ENCODE measurements at regions not wholly inside any gene's neighbourhood (a gene's known extent, or its start where the extent isn't known, plus 50 kb on each side); places are given as distances from the start of the nearest gene placed in this dataset.

DNA sequence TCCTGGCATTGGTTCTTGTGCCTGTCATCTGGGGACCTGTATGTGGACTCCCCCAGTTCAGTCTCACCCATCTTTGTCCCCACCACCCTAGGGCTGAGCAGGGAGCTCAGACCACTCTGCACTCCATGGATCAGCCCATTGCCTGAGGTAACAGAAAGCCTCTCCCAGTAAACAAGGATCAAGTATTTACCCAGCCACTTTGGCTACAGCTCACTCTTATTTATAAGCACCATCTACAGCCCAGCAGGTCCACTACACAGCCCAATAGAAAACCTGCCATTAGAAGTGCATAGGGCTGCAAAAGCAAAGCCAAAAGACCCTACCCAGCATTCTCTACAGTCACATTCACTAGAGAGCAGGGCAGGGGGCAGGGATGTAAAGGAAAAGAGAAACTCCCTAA lies 335.0 kb upstream of the SYNCRIP start:
- Histone ChIP-seq H3K36me3 (ENCODE audit: insufficient read depth, low read length) (no peaks in the 10 kb centered on the region), H3K9ac (ENCODE audit: low read depth, low read length) (no peak overlapping the region), H3K4me1 (ENCODE audit: insufficient read depth, low read length) (no peaks in the 10 kb centered on the region), H3K9me3 (ENCODE audit: control insufficient read depth, insufficient read depth, low read length) (no peaks in the 10 kb centered on the region)

- Histone ChIP-seq H3K4me1 (ENCODE audit: insufficient read depth, low read length) (no peaks in the 10 kb centered on the region), H3K9ac (ENCODE audit: low read depth, low read length) (no peak overlapping the region), H3K9me3 (ENCODE audit: control insufficient read depth, insufficient read depth, low read length) (no peaks in the 10 kb centered on the region), H3K36me3 (ENCODE audit: insufficient read depth, low read length) (no peaks in the 10 kb centered on the region)
These were observed 333.3 kb upstream of the SYNCRIP start for GRCh38 chr6:85975957-85976356.

DNA sequence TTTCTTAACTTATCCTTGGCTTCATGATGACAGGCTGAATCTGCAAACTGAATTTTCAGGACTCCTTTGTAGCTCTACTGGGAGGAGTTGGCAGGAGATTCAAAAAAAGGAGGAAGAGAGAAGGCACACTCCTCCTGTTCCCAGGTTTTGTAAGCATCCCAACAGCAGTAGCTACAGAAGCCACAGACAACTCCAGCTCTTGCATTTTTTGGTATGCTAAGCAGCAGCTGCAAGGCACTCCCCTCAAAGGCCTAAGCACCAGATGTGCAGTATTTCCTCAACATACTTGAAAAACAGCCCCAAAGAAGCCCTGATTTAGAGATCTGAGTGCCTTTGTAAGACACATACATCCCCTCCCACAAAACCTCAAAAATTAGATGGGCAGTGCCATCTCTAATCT lies 328.6 kb upstream of the SYNCRIP start:
- Histone ChIP-seq H3K9ac (ENCODE audit: low read depth, low read length) (no peak overlapping the region), H3K36me3 (ENCODE audit: insufficient read depth, low read length) (no peaks in the 10 kb centered on the region), H3K4me1 (ENCODE audit: insufficient read depth, low read length) (no peaks in the 10 kb centered on the region), H3K9me3 (ENCODE audit: control insufficient read depth, insufficient read depth, low read length) (no peaks in the 10 kb centered on the region)

DNA sequence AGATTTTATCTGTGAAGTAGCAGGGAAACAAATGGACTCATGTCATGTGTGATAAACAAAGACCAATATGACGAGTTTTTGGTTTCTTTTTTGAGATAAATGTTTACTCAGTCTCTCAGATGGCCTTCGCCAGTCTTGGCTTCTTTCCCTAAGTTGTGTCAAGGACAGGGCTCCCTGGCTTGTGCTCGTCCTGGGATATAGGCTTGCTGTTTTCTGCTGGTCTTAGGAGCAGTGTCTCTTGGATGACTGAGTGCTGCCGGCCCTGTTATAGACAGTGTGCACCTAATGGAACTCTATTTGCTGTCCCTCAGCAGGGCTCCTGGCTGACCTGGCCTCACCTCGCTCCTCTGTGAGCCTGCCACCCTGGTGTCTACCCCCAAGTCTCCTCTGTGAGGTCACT lies 324.1 kb upstream of the SYNCRIP start:
- Histone ChIP-seq H3K9ac (ENCODE audit: low read depth, low read length) (no peak overlapping the region), H3K9me3 (ENCODE audit: control insufficient read depth, insufficient read depth, low read length) (no peaks in the 10 kb centered on the region)

GRCh38 chr6:85961746-85962145 lies 319.1 kb upstream of the SYNCRIP start:
- Histone ChIP-seq H3K9ac (ENCODE audit: low read depth, low read length) (no peak overlapping the region), H3K36me3 (ENCODE audit: insufficient read depth, low read length) (no peaks in the 10 kb centered on the region), H3K9me3 (ENCODE audit: control insufficient read depth, insufficient read depth, low read length) (no peaks in the 10 kb centered on the region), H3K4me1 (ENCODE audit: insufficient read depth, low read length) (no peaks in the 10 kb centered on the region)

More for the DNA sequence above, 324.1 kb upstream of the SYNCRIP start:
- Histone ChIP-seq H3K36me3 (ENCODE audit: insufficient read depth, low read length) (no peaks in the 10 kb centered on the region), H3K4me1 (ENCODE audit: insufficient read depth, low read length) (no peaks in the 10 kb centered on the region)

DNA sequence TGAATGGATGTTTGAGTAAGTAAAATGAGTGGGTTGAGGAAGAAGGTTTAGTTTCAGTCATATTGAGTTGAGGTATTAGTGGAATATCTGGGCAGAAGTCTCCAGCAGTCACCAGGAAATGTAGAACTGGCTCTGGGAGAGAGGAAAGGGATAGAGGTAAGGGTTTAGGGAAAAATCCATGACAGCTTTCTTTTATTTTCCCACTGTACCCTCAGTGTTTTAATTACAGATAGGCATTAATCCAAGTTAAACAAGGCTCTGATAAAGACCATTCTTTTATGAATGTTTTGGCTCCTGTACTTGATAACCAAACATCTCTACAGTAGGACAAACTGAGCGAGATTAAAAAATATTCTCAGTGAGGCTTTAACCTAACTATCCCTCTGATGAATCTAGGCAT lies 318.4 kb upstream of the SYNCRIP start:
- no peaks in the 10 kb centered on the region for H3K9me3 ChIP-seq (ENCODE audit: control insufficient read depth, insufficient read depth, low read length)
- H3K4me1 ChIP-seq (ENCODE audit: insufficient read depth, low read length) = no peaks in the 10 kb centered on the region
- H3K9ac ChIP-seq (ENCODE audit: low read depth, low read length) = no peak overlapping the region
- H3K36me3 ChIP-seq (ENCODE audit: insufficient read depth, low read length) = no peaks in the 10 kb centered on the region

- no peaks in the 10 kb centered on the region for H3K36me3 ChIP-seq (ENCODE audit: insufficient read depth, low read length)
- H3K9me3 ChIP-seq (ENCODE audit: control insufficient read depth, insufficient read depth, low read length) = no peaks in the 10 kb centered on the region
- H3K4me1 ChIP-seq (ENCODE audit: insufficient read depth, low read length) = no peaks in the 10 kb centered on the region
- H3K9ac ChIP-seq (ENCODE audit: low read depth, low read length) = no peak overlapping the region
These were observed 305.8 kb upstream of the SYNCRIP start for GRCh38 chr6:85948481-85948880.

GRCh38 chr6:85945459-85946185 lies 302.9 kb upstream of the SYNCRIP start:
- no peaks in the 10 kb centered on the region for H3K4me1 ChIP-seq (ENCODE audit: insufficient read depth, low read length)
- no peak overlapping the region for H3K9ac ChIP-seq (ENCODE audit: low read depth, low read length)
- no peaks in the 10 kb centered on the region for H3K36me3 ChIP-seq (ENCODE audit: insufficient read depth, low read length)
- no peaks in the 10 kb centered on the region for H3K9me3 ChIP-seq (ENCODE audit: control insufficient read depth, insufficient read depth, low read length)

- Histone ChIP-seq H3K9me3 (ENCODE audit: control insufficient read depth, insufficient read depth, low read length) (no peaks in the 10 kb centered on the region), H3K4me1 (ENCODE audit: insufficient read depth, low read length) (no peaks in the 10 kb centered on the region), H3K9ac (ENCODE audit: low read depth, low read length) (no peak overlapping the region), H3K36me3 (ENCODE audit: insufficient read depth, low read length) (no peaks in the 10 kb centered on the region)
These were observed 302.1 kb upstream of the SYNCRIP start for GRCh38 chr6:85944776-85945175.

DNA sequence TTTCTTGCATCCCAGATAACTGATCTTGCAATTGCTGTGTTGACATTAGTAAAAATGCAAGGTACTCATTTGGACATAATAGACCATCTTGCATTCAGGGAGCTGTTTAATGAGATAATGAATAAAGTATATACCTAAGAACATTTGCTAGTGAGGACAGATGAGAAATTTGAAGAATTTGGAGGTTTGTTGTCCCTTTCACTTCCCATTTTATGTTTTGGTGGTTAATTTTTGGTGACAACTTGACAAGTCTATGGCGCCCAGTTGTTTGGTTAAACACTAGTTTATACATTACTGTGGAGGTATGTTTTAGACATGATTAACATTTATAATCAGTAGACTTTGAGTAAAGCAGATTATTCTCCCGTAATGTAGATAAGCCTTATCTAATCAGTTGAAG lies 300.2 kb upstream of the SYNCRIP start:
- Histone ChIP-seq H3K4me1 (ENCODE audit: insufficient read depth, low read length) (no peaks in the 10 kb centered on the region), H3K9me3 (ENCODE audit: control insufficient read depth, insufficient read depth, low read length) (no peaks in the 10 kb centered on the region), H3K36me3 (ENCODE audit: insufficient read depth, low read length) (no peaks in the 10 kb centered on the region), H3K9ac (ENCODE audit: low read depth, low read length) (no peak overlapping the region)

- H3K36me3 ChIP-seq (ENCODE audit: insufficient read depth, low read length) = no peaks in the 10 kb centered on the region
- H3K4me1 ChIP-seq (ENCODE audit: insufficient read depth, low read length) = no peaks in the 10 kb centered on the region
- H3K9me3 ChIP-seq (ENCODE audit: control insufficient read depth, insufficient read depth, low read length) = no peaks in the 10 kb centered on the region
- no peak overlapping the region for H3K9ac ChIP-seq (ENCODE audit: low read depth, low read length)
These were observed 294.2 kb upstream of the SYNCRIP start for GRCh38 chr6:85936916-85937315.

GRCh38 chr6:85923013-85923430 lies 280.3 kb upstream of the SYNCRIP start:
- no peaks in the 10 kb centered on the region for H3K36me3 ChIP-seq (ENCODE audit: insufficient read depth, low read length)
- H3K9me3 ChIP-seq (ENCODE audit: control insufficient read depth, insufficient read depth, low read length) = no peaks in the 10 kb centered on the region
- no peaks in the 10 kb centered on the region; the same call in 1 of the 2 replicates for H3K4me1 ChIP-seq (ENCODE audit: insufficient read depth, low read length)
- no peak overlapping the region for H3K9ac ChIP-seq (ENCODE audit: low read depth, low read length)

DNA sequence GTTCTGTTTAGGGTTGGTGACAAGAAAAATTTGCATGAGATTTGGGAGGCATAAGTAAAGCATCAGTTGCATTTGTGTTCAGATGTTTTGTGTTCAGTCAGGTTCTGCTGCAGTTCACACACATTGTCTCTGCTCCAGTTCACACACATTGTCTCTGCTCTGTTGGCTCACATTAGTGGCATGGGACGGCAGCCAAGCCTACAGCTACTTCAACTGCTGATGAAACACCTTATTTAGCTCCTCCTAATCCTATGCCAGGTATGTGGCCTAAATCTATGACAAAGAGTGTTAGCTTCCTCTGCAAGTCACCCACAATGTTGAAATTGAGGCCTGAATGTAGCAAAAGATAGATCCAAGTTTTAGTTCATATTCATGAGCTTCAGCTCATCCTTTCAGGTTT lies 278.1 kb upstream of the SYNCRIP start:
- no peaks in the 10 kb centered on the region; the same call in 1 of the 2 replicates for H3K4me1 ChIP-seq (ENCODE audit: insufficient read depth, low read length)
- no peaks in the 10 kb centered on the region for H3K9me3 ChIP-seq (ENCODE audit: control insufficient read depth, insufficient read depth, low read length)
- no peak overlapping the region for H3K9ac ChIP-seq (ENCODE audit: low read depth, low read length)
- H3K36me3 ChIP-seq (ENCODE audit: insufficient read depth, low read length) = no peaks in the 10 kb centered on the region

- Histone ChIP-seq H3K4me1 (ENCODE audit: insufficient read depth, low read length) (no peaks in the 10 kb centered on the region; the same call in 1 of the 2 replicates), H3K9me3 (ENCODE audit: control insufficient read depth, insufficient read depth, low read length) (no peaks in the 10 kb centered on the region), H3K36me3 (ENCODE audit: insufficient read depth, low read length) (no peaks in the 10 kb centered on the region), H3K9ac (ENCODE audit: low read depth, low read length) (no peak overlapping the region)
These were observed 274.8 kb upstream of the SYNCRIP start for GRCh38 chr6:85917522-85917921.

GRCh38 chr6:85913001-85913400 lies 270.3 kb upstream of the SYNCRIP start:
- Histone ChIP-seq H3K4me1 (ENCODE audit: insufficient read depth, low read length) (no peaks in the 10 kb centered on the region), H3K9ac (ENCODE audit: low read depth, low read length) (no peak overlapping the region), H3K9me3 (ENCODE audit: control insufficient read depth, insufficient read depth, low read length) (no peaks in the 10 kb centered on the region), H3K36me3 (ENCODE audit: insufficient read depth, low read length) (no peaks in the 10 kb centered on the region)

All from ES-I3 (cell line).